HEK293 (cell line): ENCODE measurements at regions not wholly inside any gene's neighbourhood (a gene's known extent, or its start where the extent isn't known, plus 50 kb on each side); places are given as distances from the start of the nearest gene placed in this dataset.

Source experiments
- CTCF ChIA-PET: fragments of 350-600 bp; formaldehyde crosslinking; extraction: SDS; loops from one replicate; lab custom pipeline; 2021; ENCODE audit warnings: antibody characterized with exemption; lab: Yijun Ruan, JAX
- POLR2A ChIA-PET: fragments of 300-600 bp; formaldehyde crosslinking; extraction: SDS; loops from one replicate; lab custom pipeline; 2020; ENCODE audit warnings: antibody characterized with exemption, inconsistent platforms; lab: Yijun Ruan, JAX
- H3K27ac ChIP-seq: fragments of 200-500 bp; sonication (Bioruptor generic); 2 replicates; pipeline ENCODE4 v1.5.1; 2014; ENCODE audit warnings: low read depth, low read length, control low read depth, inconsistent platforms; ENCODE audit errors: extremely low read depth
- H3K36me3 ChIP-seq, 2 experiments: fragments of 200-500 bp in 1 of 2; sonication (Bioruptor generic) in 1 of 2; 1 replicate in 1 of 2; 2 replicates in 1 of 2; pipeline ENCODE4 v1.5.1; 2014 to 2017; ENCODE audit warnings: inconsistent platforms in 2 of 2, low read length in 2 of 2; ENCODE audit not compliant: control insufficient read depth in 2 of 2, insufficient read depth in 1 of 2
- H3K4me1 ChIP-seq: fragments of 200-500 bp; sonication (Bioruptor generic); 2 replicates; pipeline ENCODE4 v1.5.1; 2014; ENCODE audit warnings: mild to moderate bottlenecking, low read length, inconsistent platforms; ENCODE audit not compliant: control insufficient read depth, insufficient read depth
- H3K4me3 ChIP-seq: 2 replicates; pipeline ENCODE4 v1.5.1; 2011; ENCODE audit warnings: low read depth, mild to moderate bottlenecking, control low read depth, low read length, moderate library complexity
- H3K9me3 ChIP-seq: fragments of 200-500 bp; sonication (Bioruptor generic); 2 replicates; pipeline ENCODE4 v1.5.1; 2014; ENCODE audit warnings: low read depth, low read length, inconsistent platforms; ENCODE audit not compliant: control insufficient read depth, insufficient read depth
- KLF7 ChIP-seq: fragments of 450-650 bp; formaldehyde crosslinking; IDR thresholded peaks from 2 replicates; pipeline ENCODE4 v1.5.1; 2016; ENCODE audit warnings: missing biosample characterization, missing genetic modification characterization, borderline replicate concordance
- MYNN ChIP-seq: fragments of 450-650 bp; formaldehyde crosslinking; IDR thresholded peaks from 2 replicates; pipeline ENCODE4 v1.5.1; 2016; ENCODE audit warnings: missing biosample characterization, missing genetic modification characterization, borderline replicate concordance
- SCRT1 ChIP-seq: fragments of 450-650 bp; formaldehyde crosslinking; IDR thresholded peaks from 2 replicates; pipeline ENCODE4 v1.5.1; 2016; ENCODE audit warnings: missing biosample characterization, missing genetic modification characterization, borderline replicate concordance
- SP3 ChIP-seq: fragments of 450-650 bp; formaldehyde crosslinking; IDR thresholded peaks from 2 replicates; pipeline ENCODE4 v1.5.1; 2016; ENCODE audit warnings: missing biosample characterization, missing genetic modification characterization
- ZBTB1 ChIP-seq: fragments of 450-650 bp; formaldehyde crosslinking; IDR thresholded peaks from 2 replicates; pipeline ENCODE4 v1.5.1; 2016; ENCODE audit warnings: missing biosample characterization, missing genetic modification characterization
- ZBTB17 ChIP-seq: fragments of 450-650 bp; formaldehyde crosslinking; IDR thresholded peaks from 2 replicates; pipeline ENCODE4 v1.5.1; 2016; ENCODE audit warnings: missing biosample characterization, missing genetic modification characterization
- ZFP41 ChIP-seq: fragments of 450-650 bp; formaldehyde crosslinking; IDR thresholded peaks from 2 replicates; pipeline ENCODE4 v1.5.1; 2016; ENCODE audit warnings: missing biosample characterization, missing genetic modification characterization, borderline replicate concordance
- ZNF132 ChIP-seq: fragments of 450-650 bp; formaldehyde crosslinking; IDR thresholded peaks from 2 replicates; pipeline ENCODE4 v1.5.1; 2017; ENCODE audit warnings: missing biosample characterization, missing genetic modification characterization, borderline replicate concordance
- ZNF133 ChIP-seq: fragments of 450-650 bp; formaldehyde crosslinking; IDR thresholded peaks from 2 replicates; pipeline ENCODE4 v1.5.1; 2016; ENCODE audit warnings: missing biosample characterization, missing genetic modification characterization
- ZNF155 ChIP-seq: fragments of 450-650 bp; formaldehyde crosslinking; IDR thresholded peaks from 2 replicates; pipeline ENCODE4 v1.5.1; 2016; ENCODE audit warnings: missing biosample characterization, missing genetic modification characterization
- ZNF23 ChIP-seq: fragments of 450-650 bp; formaldehyde crosslinking; IDR thresholded peaks from 2 replicates; pipeline ENCODE4 v1.5.1; 2016; ENCODE audit warnings: missing biosample characterization, missing genetic modification characterization, borderline replicate concordance
- ZNF341 ChIP-seq: fragments of 450-650 bp; formaldehyde crosslinking; IDR thresholded peaks from 2 replicates; pipeline ENCODE4; 2016; ENCODE audit warnings: low read depth, missing biosample characterization, missing genetic modification characterization
- ZNF354C ChIP-seq: fragments of 450-650 bp; formaldehyde crosslinking; IDR thresholded peaks from 2 replicates; pipeline ENCODE4 v1.5.1; 2016; ENCODE audit warnings: missing biosample characterization, missing genetic modification characterization, low read depth, borderline replicate concordance
- ZNF37A ChIP-seq: fragments of 450-650 bp; IDR thresholded peaks from 2 replicates; pipeline ENCODE4 v1.5.1; 2018; ENCODE audit warnings: missing biosample characterization, missing genetic modification characterization
- ZNF394 ChIP-seq: fragments of 450-650 bp; formaldehyde crosslinking; IDR thresholded peaks from 2 replicates; pipeline ENCODE4 v1.5.1; 2016; ENCODE audit warnings: missing biosample characterization, missing genetic modification characterization, mild to moderate bottlenecking, moderate library complexity, borderline replicate concordance
- ZNF473 ChIP-seq: fragments of 450-650 bp; formaldehyde crosslinking; IDR thresholded peaks from 2 replicates; pipeline ENCODE4 v1.5.1; 2017; ENCODE audit warnings: missing biosample characterization, missing genetic modification characterization
- ZNF48 ChIP-seq: fragments of 450-650 bp; formaldehyde crosslinking; IDR thresholded peaks from 2 replicates; pipeline ENCODE4 v1.5.1; 2016; ENCODE audit warnings: missing biosample characterization, missing genetic modification characterization
- ZNF548 ChIP-seq: fragments of 450-650 bp; formaldehyde crosslinking; IDR thresholded peaks from 2 replicates; pipeline ENCODE4 v1.5.1; 2016; ENCODE audit warnings: missing biosample characterization, missing genetic modification characterization
- ZNF596 ChIP-seq: fragments of 450-650 bp; IDR thresholded peaks from 2 replicates; pipeline ENCODE4 v1.5.0; 2018; ENCODE audit warnings: missing biosample characterization, mild to moderate bottlenecking, missing genetic modification characterization, moderate library complexity
- TF ChIP-seq, protein P1 (sequence below): fragments of 450-650 bp; formaldehyde crosslinking; IDR thresholded peaks from 2 replicates; pipeline ENCODE4 v1.5.1; 2017; ENCODE audit warnings: missing biosample characterization, missing genetic modification characterization
- TF ChIP-seq, protein P2 (sequence below): fragments of 450-650 bp; formaldehyde crosslinking; IDR thresholded peaks from 2 replicates; pipeline ENCODE4 v1.5.1; 2017; ENCODE audit warnings: missing biosample characterization, missing genetic modification characterization
- TF ChIP-seq, protein P3 (sequence below): fragments of 450-650 bp; formaldehyde crosslinking; IDR thresholded peaks from 2 replicates; pipeline ENCODE4 v1.5.1; 2016; ENCODE audit warnings: missing biosample characterization, missing genetic modification characterization
- TF ChIP-seq, protein P4 (sequence below): fragments of 450-650 bp; formaldehyde crosslinking; IDR thresholded peaks from 2 replicates; pipeline ENCODE4 v1.5.1; 2017; ENCODE audit warnings: missing biosample characterization, missing genetic modification characterization
- TF ChIP-seq, protein P5 (sequence below): fragments of 450-650 bp; formaldehyde crosslinking; IDR thresholded peaks from 2 replicates; pipeline ENCODE4 v1.5.1; 2016; ENCODE audit warnings: missing biosample characterization, missing genetic modification characterization
- TF ChIP-seq, protein P6 (sequence below): fragments of 450-650 bp; formaldehyde crosslinking; IDR thresholded peaks from 2 replicates; pipeline ENCODE4 v1.5.1; 2016; ENCODE audit warnings: missing biosample characterization, missing genetic modification characterization

DNA sequence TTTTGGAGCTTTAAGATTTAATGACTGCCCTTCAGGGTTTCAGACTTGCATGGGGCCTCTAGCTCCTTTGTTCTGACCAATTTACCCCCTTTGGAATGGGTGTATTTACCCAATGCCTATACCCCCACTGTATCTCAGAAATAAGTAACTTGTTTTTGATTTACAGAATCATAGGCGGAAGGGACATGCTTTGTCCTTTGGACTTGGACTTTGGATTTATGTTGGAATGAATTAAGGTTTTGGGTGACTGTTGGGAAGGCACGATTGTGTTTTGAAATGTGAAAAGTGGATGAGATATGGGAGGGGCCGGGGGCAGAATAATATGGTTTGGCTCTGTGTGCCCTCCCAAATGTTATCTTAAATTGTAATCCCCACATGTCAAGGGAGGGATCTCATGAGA is 1824.7 kb downstream of the PCDH7 start (continued):
- TF ChIP-seq, protein P1, sequence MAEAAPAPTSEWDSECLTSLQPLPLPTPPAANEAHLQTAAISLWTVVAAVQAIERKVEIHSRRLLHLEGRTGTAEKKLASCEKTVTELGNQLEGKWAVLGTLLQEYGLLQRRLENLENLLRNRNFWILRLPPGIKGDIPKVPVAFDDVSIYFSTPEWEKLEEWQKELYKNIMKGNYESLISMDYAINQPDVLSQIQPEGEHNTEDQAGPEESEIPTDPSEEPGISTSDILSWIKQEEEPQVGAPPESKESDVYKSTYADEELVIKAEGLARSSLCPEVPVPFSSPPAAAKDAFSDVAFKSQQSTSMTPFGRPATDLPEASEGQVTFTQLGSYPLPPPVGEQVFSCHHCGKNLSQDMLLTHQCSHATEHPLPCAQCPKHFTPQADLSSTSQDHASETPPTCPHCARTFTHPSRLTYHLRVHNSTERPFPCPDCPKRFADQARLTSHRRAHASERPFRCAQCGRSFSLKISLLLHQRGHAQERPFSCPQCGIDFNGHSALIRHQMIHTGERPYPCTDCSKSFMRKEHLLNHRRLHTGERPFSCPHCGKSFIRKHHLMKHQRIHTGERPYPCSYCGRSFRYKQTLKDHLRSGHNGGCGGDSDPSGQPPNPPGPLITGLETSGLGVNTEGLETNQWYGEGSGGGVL (tag by site-specific recombination) = no peak
- TF ChIP-seq ZNF132 (tag by site-specific recombination) (no peak), ZNF133 (tag by site-specific recombination) (no peak), ZNF596 (tag by site-specific recombination) (no peak), SP3 (tag by site-specific recombination) (no peak), ZNF394 (tag by site-specific recombination) (no peak), ZBTB17 (no peak), ZNF354C (no peak)
- TF ChIP-seq, protein P2, sequence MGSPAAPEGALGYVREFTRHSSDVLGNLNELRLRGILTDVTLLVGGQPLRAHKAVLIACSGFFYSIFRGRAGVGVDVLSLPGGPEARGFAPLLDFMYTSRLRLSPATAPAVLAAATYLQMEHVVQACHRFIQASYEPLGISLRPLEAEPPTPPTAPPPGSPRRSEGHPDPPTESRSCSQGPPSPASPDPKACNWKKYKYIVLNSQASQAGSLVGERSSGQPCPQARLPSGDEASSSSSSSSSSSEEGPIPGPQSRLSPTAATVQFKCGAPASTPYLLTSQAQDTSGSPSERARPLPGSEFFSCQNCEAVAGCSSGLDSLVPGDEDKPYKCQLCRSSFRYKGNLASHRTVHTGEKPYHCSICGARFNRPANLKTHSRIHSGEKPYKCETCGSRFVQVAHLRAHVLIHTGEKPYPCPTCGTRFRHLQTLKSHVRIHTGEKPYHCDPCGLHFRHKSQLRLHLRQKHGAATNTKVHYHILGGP (tag by site-specific recombination) = no peak
- TF ChIP-seq, protein P3, sequence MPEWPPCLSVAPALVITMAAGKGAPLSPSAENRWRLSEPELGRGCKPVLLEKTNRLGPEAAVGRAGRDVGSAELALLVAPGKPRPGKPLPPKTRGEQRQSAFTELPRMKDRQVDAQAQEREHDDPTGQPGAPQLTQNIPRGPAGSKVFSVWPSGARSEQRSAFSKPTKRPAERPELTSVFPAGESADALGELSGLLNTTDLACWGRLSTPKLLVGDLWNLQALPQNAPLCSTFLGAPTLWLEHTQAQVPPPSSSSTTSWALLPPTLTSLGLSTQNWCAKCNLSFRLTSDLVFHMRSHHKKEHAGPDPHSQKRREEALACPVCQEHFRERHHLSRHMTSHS (tag by site-specific recombination) = no peak
- TF ChIP-seq, protein P4, sequence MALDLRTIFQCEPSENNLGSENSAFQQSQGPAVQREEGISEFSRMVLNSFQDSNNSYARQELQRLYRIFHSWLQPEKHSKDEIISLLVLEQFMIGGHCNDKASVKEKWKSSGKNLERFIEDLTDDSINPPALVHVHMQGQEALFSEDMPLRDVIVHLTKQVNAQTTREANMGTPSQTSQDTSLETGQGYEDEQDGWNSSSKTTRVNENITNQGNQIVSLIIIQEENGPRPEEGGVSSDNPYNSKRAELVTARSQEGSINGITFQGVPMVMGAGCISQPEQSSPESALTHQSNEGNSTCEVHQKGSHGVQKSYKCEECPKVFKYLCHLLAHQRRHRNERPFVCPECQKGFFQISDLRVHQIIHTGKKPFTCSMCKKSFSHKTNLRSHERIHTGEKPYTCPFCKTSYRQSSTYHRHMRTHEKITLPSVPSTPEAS (tag by site-specific recombination) = no peak

DNA sequence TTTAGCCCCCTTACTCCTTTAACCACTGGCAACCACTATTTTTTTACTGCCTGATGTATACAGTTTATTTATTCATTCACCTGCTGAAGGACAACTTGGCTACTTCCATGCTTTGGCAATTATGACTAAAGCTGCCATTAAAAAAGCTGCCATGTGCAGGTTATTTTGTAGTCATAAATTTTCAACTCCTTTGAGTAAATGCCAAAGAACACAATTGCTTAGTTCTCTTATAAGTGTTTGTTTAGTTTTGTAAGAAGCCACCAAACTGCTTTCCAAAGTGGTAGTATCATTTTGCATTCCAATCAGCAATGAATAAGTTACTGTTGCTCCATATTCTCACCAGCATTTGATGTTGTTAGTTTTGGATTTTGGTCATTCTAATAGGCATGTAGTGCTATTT is 1831.8 kb downstream of the PCDH7 start:
- ChIA-PET CTCF (no interaction called here), POLR2A (no interaction called here)
- H3K4me1 ChIP-seq = no peaks in the 10 kb centered on the region
- H3K27ac ChIP-seq = no peak overlapping the region
- H3K9me3 ChIP-seq = no peaks in the 10 kb centered on the region
- no peak overlapping the region for H3K4me3 ChIP-seq
- no peaks in the 10 kb centered on the region for H3K36me3 ChIP-seq
- no peak for TF ChIP-seq ZNF48 (tag by site-specific recombination)
- TF ChIP-seq SCRT1 (tag by site-specific recombination) = no peak
- TF ChIP-seq KLF7 (tag by site-specific recombination) = no peak
- TF ChIP-seq MYNN (tag by site-specific recombination) = no peak
- TF ChIP-seq ZNF23 (tag by site-specific recombination) = no peak
- no peak for TF ChIP-seq ZNF155 (tag by site-specific recombination)
- TF ChIP-seq ZNF473 (tag by site-specific recombination) = no peak
- no peak for TF ChIP-seq ZNF133 (tag by site-specific recombination)
- TF ChIP-seq ZFP41 (tag by site-specific recombination) = no peak
- no peak for TF ChIP-seq ZNF548 (tag by site-specific recombination)
- no peak for TF ChIP-seq ZNF37A (tag by site-specific recombination)
- TF ChIP-seq, protein P5, sequence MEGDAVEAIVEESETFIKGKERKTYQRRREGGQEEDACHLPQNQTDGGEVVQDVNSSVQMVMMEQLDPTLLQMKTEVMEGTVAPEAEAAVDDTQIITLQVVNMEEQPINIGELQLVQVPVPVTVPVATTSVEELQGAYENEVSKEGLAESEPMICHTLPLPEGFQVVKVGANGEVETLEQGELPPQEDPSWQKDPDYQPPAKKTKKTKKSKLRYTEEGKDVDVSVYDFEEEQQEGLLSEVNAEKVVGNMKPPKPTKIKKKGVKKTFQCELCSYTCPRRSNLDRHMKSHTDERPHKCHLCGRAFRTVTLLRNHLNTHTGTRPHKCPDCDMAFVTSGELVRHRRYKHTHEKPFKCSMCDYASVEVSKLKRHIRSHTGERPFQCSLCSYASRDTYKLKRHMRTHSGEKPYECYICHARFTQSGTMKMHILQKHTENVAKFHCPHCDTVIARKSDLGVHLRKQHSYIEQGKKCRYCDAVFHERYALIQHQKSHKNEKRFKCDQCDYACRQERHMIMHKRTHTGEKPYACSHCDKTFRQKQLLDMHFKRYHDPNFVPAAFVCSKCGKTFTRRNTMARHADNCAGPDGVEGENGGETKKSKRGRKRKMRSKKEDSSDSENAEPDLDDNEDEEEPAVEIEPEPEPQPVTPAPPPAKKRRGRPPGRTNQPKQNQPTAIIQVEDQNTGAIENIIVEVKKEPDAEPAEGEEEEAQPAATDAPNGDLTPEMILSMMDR = no peak
- TF ChIP-seq, protein P6, sequence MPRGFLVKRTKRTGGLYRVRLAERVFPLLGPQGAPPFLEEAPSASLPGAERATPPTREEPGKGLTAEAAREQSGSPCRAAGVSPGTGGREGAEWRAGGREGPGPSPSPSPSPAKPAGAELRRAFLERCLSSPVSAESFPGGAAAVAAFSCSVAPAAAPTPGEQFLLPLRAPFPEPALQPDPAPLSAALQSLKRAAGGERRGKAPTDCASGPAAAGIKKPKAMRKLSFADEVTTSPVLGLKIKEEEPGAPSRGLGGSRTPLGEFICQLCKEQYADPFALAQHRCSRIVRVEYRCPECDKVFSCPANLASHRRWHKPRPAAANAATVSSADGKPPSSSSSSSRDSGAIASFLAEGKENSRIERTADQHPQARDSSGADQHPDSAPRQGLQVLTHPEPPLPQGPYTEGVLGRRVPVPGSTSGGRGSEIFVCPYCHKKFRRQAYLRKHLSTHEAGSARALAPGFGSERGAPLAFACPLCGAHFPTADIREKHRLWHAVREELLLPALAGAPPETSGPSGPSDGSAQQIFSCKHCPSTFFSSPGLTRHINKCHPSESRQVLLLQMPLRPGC (tag by site-specific recombination) = no peak
- no peak for TF ChIP-seq ZNF341 (tag by site-specific recombination)
- no peak for TF ChIP-seq ZBTB1 (tag by site-specific recombination)
